ENCODE measurements at regions not wholly inside any gene's neighbourhood (a gene's known extent, or its start where the extent isn't known, plus 50 kb on each side); places are given as distances from the start of the nearest gene placed in this dataset.

GRCh38 chr6:87887266-87887665 is 160.4 kb upstream of the SPACA1 start:
- TF ChIP-seq CTCF (conservative IDR thresholded peaks at IDR 0.05; ENCODE audit: low read depth), result no peak
- ChIA-PET CTCF (no interaction called here), POLR2A (ENCODE audit: low non-redundant PET) (no interaction called here)
- H3K27ac ChIP-seq, result no peak overlapping the region
- DNase-seq (ENCODE audit: low spot score), result no peak

- ChIA-PET POLR2A (ENCODE audit: low non-redundant PET) (no interaction called here), CTCF (no interaction called here)
- DNase-seq (ENCODE audit: low spot score), result no peak
- no peak overlapping the region for H3K27ac ChIP-seq
- TF ChIP-seq CTCF (conservative IDR thresholded peaks at IDR 0.05; ENCODE audit: low read depth), result no peak
Measured at GRCh38 chr6:87884203-87884602, 163.4 kb upstream of the SPACA1 start.

- H3K27ac ChIP-seq, result no peak overlapping the region
- ChIA-PET POLR2A (ENCODE audit: low non-redundant PET) (no interaction called here), CTCF (no interaction called here)
- no peak for DNase-seq (ENCODE audit: low spot score)
- no peak for TF ChIP-seq CTCF (conservative IDR thresholded peaks at IDR 0.05; ENCODE audit: low read depth)
Measured at GRCh38 chr6:87881342-87881895, 166.2 kb upstream of the SPACA1 start.

GRCh38 chr6:87879132-87879861 is 168.3 kb upstream of the SPACA1 start:
- H3K27ac ChIP-seq, result no peak overlapping the region
- TF ChIP-seq CTCF (conservative IDR thresholded peaks at IDR 0.05; ENCODE audit: low read depth), result no peak
- POLR2A ChIA-PET (ENCODE audit: low non-redundant PET), result no interaction called here
- CTCF ChIA-PET, result no interaction called here
- DNase-seq (ENCODE audit: low spot score), result no peak

GRCh38 chr6:87875781-87876180 is 171.9 kb upstream of the SPACA1 start:
- ChIA-PET POLR2A (ENCODE audit: low non-redundant PET) (no interaction called here), CTCF (no interaction called here)
- no peak for DNase-seq (ENCODE audit: low spot score)
- TF ChIP-seq CTCF (conservative IDR thresholded peaks at IDR 0.05; ENCODE audit: low read depth), result no peak
- H3K27ac ChIP-seq, result no peak overlapping the region

GRCh38 chr6:87873556-87873955 is 171.5 kb upstream of the AKIRIN2 start:
- no peak for TF ChIP-seq CTCF (conservative IDR thresholded peaks at IDR 0.05; ENCODE audit: low read depth)
- ChIA-PET POLR2A (ENCODE audit: low non-redundant PET) (no interaction called here), CTCF (no interaction called here)
- H3K27ac ChIP-seq, result no peak overlapping the region
- DNase-seq (ENCODE audit: low spot score), result no peak
